SK-N-MC (cell line): ENCODE measurements at regions not wholly inside any gene's neighbourhood (a gene's known extent, or its start where the extent isn't known, plus 50 kb on each side); places are given as distances from the start of the nearest gene placed in this dataset.

Source experiments
- EZH2 ChIP-seq: fragments of 200-600 bp; sonication (generic); IDR thresholded peaks from one replicate; pipeline ENCODE4 v1.6.1; 2017; ENCODE audit warnings: antibody characterized with exemption
- POLR2AphosphoS5 ChIP-seq: IDR thresholded peaks from 2 replicates; pipeline ENCODE4 v1.6.1; 2012; ENCODE audit warnings: mild to moderate bottlenecking, low read depth, low read length, borderline replicate concordance

DNA sequence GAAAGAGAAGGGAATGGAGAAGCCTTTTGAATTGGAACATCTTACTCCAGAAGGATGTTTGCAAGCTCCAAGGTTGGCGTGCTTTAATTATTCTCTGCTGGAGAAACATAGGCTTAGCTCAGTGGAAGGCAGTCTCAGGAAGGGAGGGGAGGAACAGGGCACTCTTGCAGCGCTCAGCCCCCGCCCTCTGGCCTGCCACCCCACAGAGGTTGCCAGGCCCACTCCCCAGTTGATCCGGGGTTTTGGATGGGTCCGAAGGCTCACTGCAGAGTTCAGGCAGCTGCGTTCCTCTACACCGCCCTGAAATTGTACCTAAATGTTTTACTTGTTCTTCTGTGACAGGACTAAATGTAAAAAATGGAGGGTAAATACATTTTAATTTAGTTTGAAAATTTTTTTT is 155.2 kb upstream of the DTNBP1 start:
- TF ChIP-seq EZH2, result no peak
- TF ChIP-seq POLR2AphosphoS5, result no peak
